Natural killer cell (primary cell): ENCODE measurements at regions not wholly inside any gene's neighbourhood (a gene's known extent, or its start where the extent isn't known, plus 50 kb on each side); places are given as distances from the start of the nearest gene placed in this dataset.

Source experiments
- ATAC-seq, 3 donors: fragments of 150-1000 bp in 2 of 3; fragments of 200-7000 bp in 1 of 3; cut with Tn5 transposase; 1 replicate in 1 of 3; 2 replicates in 2 of 3; pipeline ENCODE4 v1.10.0; 2021; ENCODE audit warnings: mild to moderate bottlenecking in 2 of 3, moderate library complexity in 2 of 3
- DNase-seq, 2 donors: peaks; one replicate each; pipeline versions ENCODE4 v3.0.0 to v3.0.0-alpha.2; 2013 to 2021; ENCODE audit warnings: mixed read lengths in 1 of 2
- H3K27ac ChIP-seq: one replicate; pipeline ENCODE4 v1.5.1; 2013; ENCODE audit warnings: mild to moderate bottlenecking, low read length
- H3K27me3 ChIP-seq: one replicate; pipeline ENCODE4 v1.6.1; 2013; ENCODE audit warnings: low read length; ENCODE audit not compliant: control insufficient read depth, insufficient read depth
- H3K36me3 ChIP-seq: one replicate; pipeline ENCODE4 v1.6.1; 2013; ENCODE audit warnings: low read length; ENCODE audit not compliant: control insufficient read depth, insufficient read depth
- H3K4me1 ChIP-seq: one replicate; pipeline ENCODE4 v1.6.1; 2013; ENCODE audit warnings: low read length; ENCODE audit not compliant: control insufficient read depth, insufficient read depth
- H3K4me3 ChIP-seq: one replicate; pipeline ENCODE4 v1.5.1; 2013; ENCODE audit warnings: low read length
- H3K9me3 ChIP-seq: one replicate; pipeline ENCODE4 v1.6.1; 2013; ENCODE audit warnings: low read length; ENCODE audit not compliant: control insufficient read depth, insufficient read depth
- H3K27ac Mint-ChIP-seq, 2 donors: one replicate each; pipeline ENCODE4 v1.8.0; 2022; ENCODE audit warnings: mild to moderate bottlenecking in 2 of 2, mixed read lengths in 2 of 2, moderate library complexity in 1 of 2
- H3K27me3 Mint-ChIP-seq, 2 donors: one replicate each; pipeline ENCODE4 v1.8.0; 2022; ENCODE audit warnings: low read depth in 2 of 2, mixed read lengths in 2 of 2
- H3K36me3 Mint-ChIP-seq: one replicate; pipeline ENCODE4 v1.8.0; 2022; ENCODE audit warnings: mixed read lengths
- H3K4me1 Mint-ChIP-seq, 2 donors: one replicate each; pipeline ENCODE4 v1.8.0; 2022; ENCODE audit warnings: mixed read lengths in 2 of 2
- H3K4me3 Mint-ChIP-seq: one replicate; pipeline ENCODE4 v1.8.0; 2022; ENCODE audit warnings: mild to moderate bottlenecking, moderate library complexity, mixed read lengths
- H3K9me3 Mint-ChIP-seq, 2 donors: one replicate each; pipeline ENCODE4 v1.8.0; 2022; ENCODE audit warnings: mixed read lengths in 2 of 2
- WGBS: methylation state at CpG from one replicate; pipeline ENCODE4 v1.1.7; 2013; ENCODE audit warnings: missing lambda C conversion rate; ENCODE audit not compliant: insufficient coverage; 5-methylcytosine and 5-hydroxymethylcytosine counted together
- intact Hi-C: fragments of 100-400 bp; cut with micrococcal nuclease; formaldehyde crosslinking; loops from one replicate; pipeline ENCODE4 v1.14.2; 2022
- TF ChIP-seq, protein P1 (sequence below): fragments of 200-600 bp; IDR thresholded peaks from one replicate; pipeline ENCODE4 v1.8.0; 2022; ENCODE audit warnings: antibody characterized with exemption

DNA sequence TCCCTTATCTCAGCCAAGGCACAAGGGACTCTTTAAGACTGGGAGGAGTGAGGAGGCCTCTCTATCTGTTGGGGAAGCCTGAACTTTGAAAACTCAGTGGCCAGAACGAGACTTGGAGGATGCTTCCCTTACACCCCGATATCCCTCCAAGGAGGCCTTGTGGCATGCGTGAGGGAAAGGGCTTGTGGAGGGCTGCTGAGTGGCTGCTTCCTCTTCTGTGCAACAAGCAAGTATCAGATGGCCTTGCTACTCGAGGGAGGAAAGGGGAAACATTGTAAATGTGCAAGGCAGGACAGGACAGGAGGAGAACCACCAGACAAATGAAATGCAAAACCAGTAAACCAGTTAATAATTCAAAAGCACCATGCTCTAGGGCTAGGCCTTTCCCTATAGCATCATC is 306.5 kb upstream of the MAP3K7 start:
- Histone ChIP-seq H3K9me3 (no peaks in the 10 kb centered on the region), H3K27me3 (no peaks in the 10 kb centered on the region), H3K4me3 (no peak overlapping the region), H3K4me1 (no peaks in the 10 kb centered on the region), H3K27ac (no peak overlapping the region), H3K36me3 (no peaks in the 10 kb centered on the region)
- H3K27ac Mint-ChIP-seq, result no peak overlapping the region
- intact Hi-C loops, result no loop called here
- no peak for DNase-seq
- no peaks in the 10 kb centered on the region for H3K4me1 Mint-ChIP-seq
- TF ChIP-seq, protein P1, sequence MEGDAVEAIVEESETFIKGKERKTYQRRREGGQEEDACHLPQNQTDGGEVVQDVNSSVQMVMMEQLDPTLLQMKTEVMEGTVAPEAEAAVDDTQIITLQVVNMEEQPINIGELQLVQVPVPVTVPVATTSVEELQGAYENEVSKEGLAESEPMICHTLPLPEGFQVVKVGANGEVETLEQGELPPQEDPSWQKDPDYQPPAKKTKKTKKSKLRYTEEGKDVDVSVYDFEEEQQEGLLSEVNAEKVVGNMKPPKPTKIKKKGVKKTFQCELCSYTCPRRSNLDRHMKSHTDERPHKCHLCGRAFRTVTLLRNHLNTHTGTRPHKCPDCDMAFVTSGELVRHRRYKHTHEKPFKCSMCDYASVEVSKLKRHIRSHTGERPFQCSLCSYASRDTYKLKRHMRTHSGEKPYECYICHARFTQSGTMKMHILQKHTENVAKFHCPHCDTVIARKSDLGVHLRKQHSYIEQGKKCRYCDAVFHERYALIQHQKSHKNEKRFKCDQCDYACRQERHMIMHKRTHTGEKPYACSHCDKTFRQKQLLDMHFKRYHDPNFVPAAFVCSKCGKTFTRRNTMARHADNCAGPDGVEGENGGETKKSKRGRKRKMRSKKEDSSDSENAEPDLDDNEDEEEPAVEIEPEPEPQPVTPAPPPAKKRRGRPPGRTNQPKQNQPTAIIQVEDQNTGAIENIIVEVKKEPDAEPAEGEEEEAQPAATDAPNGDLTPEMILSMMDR, result no peak
- H3K36me3 Mint-ChIP-seq, result no peaks in the 10 kb centered on the region
- H3K27me3 Mint-ChIP-seq, result no peaks in the 10 kb centered on the region
- no peak for ATAC-seq
- peaks cover 0 to 2% of the 10 kb centered on the region in 2 donors for H3K9me3 Mint-ChIP-seq
- H3K4me3 Mint-ChIP-seq, result no peak overlapping the region
- WGBS, result 15% methylated on average over 2 of the region's 4 CpGs

DNA sequence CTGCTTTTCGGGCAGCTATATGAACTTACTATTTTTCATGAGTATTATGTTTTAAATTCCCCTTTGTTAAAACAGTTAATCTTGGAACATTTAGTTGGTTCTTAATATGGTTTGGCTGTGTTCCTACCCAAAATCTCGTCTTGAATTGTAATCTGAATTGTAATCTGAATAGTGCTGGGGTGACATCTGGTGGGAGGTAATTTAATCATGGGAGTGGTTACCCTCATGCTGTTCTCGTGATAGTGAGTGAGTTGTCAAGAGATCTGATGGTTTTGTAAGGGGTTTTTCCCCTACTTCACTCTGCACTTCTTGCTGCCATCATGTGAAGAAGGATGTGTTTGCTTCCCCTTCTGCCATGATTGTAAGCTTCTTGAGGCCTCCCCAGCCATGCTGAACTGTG is 305.4 kb upstream of the MAP3K7 start:
- no peak overlapping the region for H3K27ac Mint-ChIP-seq
- Histone ChIP-seq H3K4me1 (no peaks in the 10 kb centered on the region), H3K27me3 (no peaks in the 10 kb centered on the region), H3K4me3 (no peak overlapping the region), H3K27ac (no peak overlapping the region), H3K9me3 (no peaks in the 10 kb centered on the region), H3K36me3 (no peaks in the 10 kb centered on the region)
- H3K4me3 Mint-ChIP-seq, result no peak overlapping the region
- no peaks in the 10 kb centered on the region for H3K36me3 Mint-ChIP-seq
- no peaks in the 10 kb centered on the region for H3K27me3 Mint-ChIP-seq
- no peaks in the 10 kb centered on the region for H3K4me1 Mint-ChIP-seq
- TF ChIP-seq, protein P1, result no peak
- WGBS, result 50% methylated on average over 2 of the region's 3 CpGs
- peaks cover 0 to 2% of the 10 kb centered on the region in 2 donors for H3K9me3 Mint-ChIP-seq
- no peak for DNase-seq
- ATAC-seq, result no peak
- intact Hi-C loops, result no loop called here

DNA sequence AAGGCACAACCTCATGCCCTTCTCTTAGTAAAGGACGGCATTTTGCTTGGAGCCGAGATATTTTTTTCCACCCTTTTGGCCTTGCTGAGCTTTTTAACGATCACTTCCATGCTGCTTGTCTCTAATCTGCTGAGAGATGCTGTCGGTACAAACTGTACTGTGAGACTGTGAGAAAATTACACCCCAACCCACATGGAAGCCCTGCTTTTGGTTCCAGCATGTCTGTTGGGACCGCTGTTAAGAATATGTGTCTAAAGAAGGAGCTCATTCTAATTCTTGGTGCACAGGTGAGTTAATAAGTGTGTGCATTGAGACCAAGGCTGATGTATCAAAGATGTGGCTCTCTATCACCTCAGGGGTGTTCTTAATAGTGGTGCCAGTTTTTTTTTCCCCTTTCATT is 304.5 kb upstream of the MAP3K7 start:
- no peak overlapping the region for H3K4me3 Mint-ChIP-seq
- peaks cover 0 to 2% of the 10 kb centered on the region in 2 donors for H3K9me3 Mint-ChIP-seq
- Histone ChIP-seq H3K27ac (no peak overlapping the region), H3K36me3 (no peaks in the 10 kb centered on the region), H3K4me1 (no peaks in the 10 kb centered on the region), H3K4me3 (no peak overlapping the region), H3K9me3 (no peaks in the 10 kb centered on the region), H3K27me3 (no peaks in the 10 kb centered on the region)
- H3K36me3 Mint-ChIP-seq, result no peaks in the 10 kb centered on the region
- ATAC-seq (no peak), DNase-seq (no peak)
- H3K4me1 Mint-ChIP-seq, result no peaks in the 10 kb centered on the region
- 95% methylated on average over 5 of the region's 5 CpGs for WGBS
- intact Hi-C loops, result no loop called here
- TF ChIP-seq, protein P1, result no peak
- no peaks in the 10 kb centered on the region for H3K27me3 Mint-ChIP-seq
- no peak overlapping the region for H3K27ac Mint-ChIP-seq

DNA sequence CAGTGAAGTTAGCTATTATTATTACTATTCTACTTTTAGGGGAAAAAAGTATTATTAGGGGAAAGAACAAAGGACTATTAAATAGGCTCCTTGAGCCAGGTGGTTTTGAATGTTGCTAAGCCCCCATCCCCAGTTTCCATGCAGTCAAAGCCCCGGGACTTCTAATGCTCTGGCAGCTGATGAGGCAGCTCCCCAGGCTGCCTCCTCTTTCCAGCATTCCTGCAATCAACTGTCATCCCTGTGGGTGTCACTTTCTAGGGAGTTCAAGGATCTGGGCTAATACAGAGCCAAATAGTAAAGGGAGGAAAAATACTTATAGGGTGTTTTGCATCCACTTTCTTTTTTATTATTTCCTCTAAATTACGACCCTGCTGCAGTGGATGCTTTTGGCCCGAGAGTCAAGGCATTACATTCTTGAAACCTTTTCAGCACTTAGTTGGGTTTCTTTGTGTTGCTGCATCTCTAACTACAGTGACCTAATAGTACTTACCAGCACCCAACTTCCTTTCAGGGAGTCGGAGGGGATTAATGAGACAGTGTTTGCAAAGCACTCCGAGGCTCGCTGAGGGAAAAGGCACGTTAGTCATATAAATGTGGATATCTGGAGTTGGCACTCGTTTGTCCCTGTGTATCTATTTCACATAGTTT is 303.9 kb upstream of the MAP3K7 start:
- no peaks in the 10 kb centered on the region for H3K4me1 Mint-ChIP-seq
- H3K4me1 ChIP-seq, result no peaks in the 10 kb centered on the region
- intact Hi-C loops, result no loop called here
- H3K4me3 Mint-ChIP-seq, result no peak overlapping the region
- H3K4me3 ChIP-seq, result no peak overlapping the region
- TF ChIP-seq, protein P1, result no peak
- H3K36me3 ChIP-seq, result no peaks in the 10 kb centered on the region
- no peaks in the 10 kb centered on the region for H3K9me3 ChIP-seq
- no peak for DNase-seq
- peaks cover 0 to 2% of the 10 kb centered on the region in 2 donors for H3K9me3 Mint-ChIP-seq
- 88% methylated on average over 8 of the region's 8 CpGs for WGBS
- no peak overlapping the region for H3K27ac Mint-ChIP-seq
- H3K27ac ChIP-seq, result no peak overlapping the region
- H3K36me3 Mint-ChIP-seq, result no peaks in the 10 kb centered on the region
- no peak for ATAC-seq
- H3K27me3 Mint-ChIP-seq, result no peaks in the 10 kb centered on the region
- H3K27me3 ChIP-seq, result no peaks in the 10 kb centered on the region
